Esophagus muscularis mucosa (tissue), 4 donors: ENCODE measurements at regions not wholly inside any gene's neighbourhood (a gene's known extent, or its start where the extent isn't known, plus 50 kb on each side); places are given as distances from the start of the nearest gene placed in this dataset.

Experiments used
- EP300 ChIP-seq: sonication (generic); formaldehyde crosslinking; IDR thresholded peaks from one replicate; pipeline ENCODE4 v1.6.1; 2017; ENCODE audit warnings: antibody characterized with exemption
- POLR2A ChIP-seq: fragments of 450-650 bp; IDR thresholded peaks from one replicate; pipeline ENCODE4 v1.6.1; 2017; ENCODE audit warnings: antibody characterized with exemption, moderate library complexity, mild to moderate bottlenecking, low read depth
- TF ChIP-seq, protein P1 (sequence below), 3 experiments: fragments of 200-600 bp in 2 of 3; fragments of 450-650 bp in 1 of 3; sonication (generic) in 2 of 3; IDR thresholded peaks; one replicate each; pipeline ENCODE4 v1.5.1; 2017 to 2019; ENCODE audit warnings: antibody characterized with exemption in 3 of 3, mild to moderate bottlenecking in 2 of 3, moderate library complexity in 1 of 3

DNA sequence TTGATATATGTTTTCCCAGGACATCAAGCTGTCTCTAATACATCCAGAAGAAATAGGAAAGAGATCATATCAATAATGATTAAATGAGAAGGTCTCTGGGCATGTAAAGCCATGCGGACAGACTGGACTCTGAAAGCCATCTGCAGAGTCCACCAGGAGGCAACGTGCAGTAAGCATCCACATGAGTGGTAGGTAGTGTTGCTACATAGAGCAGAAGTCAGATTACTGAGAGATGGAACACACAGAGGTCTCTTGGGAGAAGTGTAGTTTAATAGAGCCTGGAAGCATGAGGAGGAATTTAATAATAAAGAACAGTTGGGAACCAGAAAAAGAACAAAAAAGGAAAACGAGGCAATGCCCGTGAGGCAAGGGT lies 758.1 kb upstream of the DDX18 start:
- TF ChIP-seq, protein P1, sequence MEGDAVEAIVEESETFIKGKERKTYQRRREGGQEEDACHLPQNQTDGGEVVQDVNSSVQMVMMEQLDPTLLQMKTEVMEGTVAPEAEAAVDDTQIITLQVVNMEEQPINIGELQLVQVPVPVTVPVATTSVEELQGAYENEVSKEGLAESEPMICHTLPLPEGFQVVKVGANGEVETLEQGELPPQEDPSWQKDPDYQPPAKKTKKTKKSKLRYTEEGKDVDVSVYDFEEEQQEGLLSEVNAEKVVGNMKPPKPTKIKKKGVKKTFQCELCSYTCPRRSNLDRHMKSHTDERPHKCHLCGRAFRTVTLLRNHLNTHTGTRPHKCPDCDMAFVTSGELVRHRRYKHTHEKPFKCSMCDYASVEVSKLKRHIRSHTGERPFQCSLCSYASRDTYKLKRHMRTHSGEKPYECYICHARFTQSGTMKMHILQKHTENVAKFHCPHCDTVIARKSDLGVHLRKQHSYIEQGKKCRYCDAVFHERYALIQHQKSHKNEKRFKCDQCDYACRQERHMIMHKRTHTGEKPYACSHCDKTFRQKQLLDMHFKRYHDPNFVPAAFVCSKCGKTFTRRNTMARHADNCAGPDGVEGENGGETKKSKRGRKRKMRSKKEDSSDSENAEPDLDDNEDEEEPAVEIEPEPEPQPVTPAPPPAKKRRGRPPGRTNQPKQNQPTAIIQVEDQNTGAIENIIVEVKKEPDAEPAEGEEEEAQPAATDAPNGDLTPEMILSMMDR (IDR thresholded peaks at IDR 0.05) = no peak
- TF ChIP-seq POLR2A (no peak), EP300 (no peak)
